NCI-H1436 (cell line): ENCODE measurements at regions not wholly inside any gene's neighbourhood (a gene's known extent, or its start where the extent isn't known, plus 50 kb on each side); places are given as distances from the start of the nearest gene placed in this dataset.
A peak's percentile ranks its signal among the peaks of the same experiment; 100 is the strongest.
"Not testable (repeated sequence)": the region's sequence is repeated elsewhere in the genome, so short reads cannot be mapped to it uniquely, and the experiment has no call there.

Experiments
- DNase-seq: peaks from one replicate; lab custom pipeline; 2025; lab: John Stamatoyannopoulos, UW

- no peak for DNase-seq
Measured at GRCh38 chr9:38255599-38255998, 136.9 kb upstream of the ALDH1B1 start.

- DNase-seq: no peak
Measured at GRCh38 chr9:38254756-38255155, 137.7 kb upstream of the ALDH1B1 start.

- DNase-seq: no peak
Measured at GRCh38 chr9:38254151-38254550, 138.4 kb upstream of the ALDH1B1 start.

DNA sequence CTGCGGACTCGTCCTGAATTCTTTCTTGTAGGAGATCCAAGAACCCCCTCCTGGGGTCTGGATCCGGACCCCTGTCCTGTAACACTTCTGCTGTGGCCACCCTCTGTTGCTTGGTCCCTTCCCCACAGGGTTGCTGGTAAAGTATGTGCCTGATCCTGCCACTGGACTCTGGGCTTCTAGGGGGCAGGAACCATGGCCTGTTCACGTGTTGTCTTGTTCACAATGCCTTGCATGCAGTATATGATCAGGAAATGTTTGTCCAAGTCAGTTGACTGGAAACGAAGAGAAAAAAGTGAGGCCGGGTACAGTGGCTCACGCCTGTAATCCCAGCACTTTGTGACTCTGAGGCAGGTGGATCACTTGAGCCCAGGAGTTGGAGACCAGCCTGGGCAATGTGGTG, 139.3 kb upstream of the ALDH1B1 start:
- DNase-seq: no peak

GRCh38 chr9:38251036-38251860, 141.3 kb upstream of the ALDH1B1 start:
- DNase-seq: no peak

DNA sequence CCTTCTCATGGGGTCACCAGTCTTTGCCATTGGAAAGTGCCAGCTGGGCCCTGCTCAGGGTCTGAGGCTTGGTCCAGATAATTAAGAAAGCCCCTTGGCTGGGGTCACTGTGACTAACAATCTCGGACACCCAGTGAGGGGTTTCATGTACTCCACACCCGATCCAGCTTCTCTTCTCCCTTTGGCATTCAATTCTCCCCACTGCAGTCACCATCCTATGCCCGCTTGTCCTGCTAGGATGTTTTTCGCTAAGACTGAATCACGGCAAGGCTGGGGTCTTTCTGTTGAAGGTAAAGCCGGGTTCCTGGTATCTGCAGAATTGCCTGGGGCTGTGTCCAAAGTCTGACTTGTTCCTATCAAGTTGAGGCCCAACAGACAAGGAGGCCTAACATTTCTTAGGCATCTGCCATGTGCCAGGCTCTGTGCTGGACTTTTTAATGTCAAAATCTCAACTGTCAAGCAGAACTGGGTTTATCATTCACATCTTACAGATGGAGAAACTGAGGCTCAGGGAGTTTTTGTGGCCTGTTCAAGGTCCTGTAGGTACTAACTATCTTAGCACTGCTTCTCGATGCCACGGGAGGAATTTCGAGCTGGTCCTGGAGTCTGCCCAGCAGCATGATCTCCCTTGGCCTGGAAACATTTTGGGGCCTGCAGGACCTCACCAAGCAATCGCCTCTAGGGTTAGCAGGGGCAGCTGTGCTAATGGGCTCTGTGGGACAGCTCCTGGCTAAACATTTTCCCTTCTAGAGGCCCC, 142.0 kb upstream of the ALDH1B1 start:
- DNase-seq: no peak

GRCh38 chr9:38249587-38250210, 142.8 kb upstream of the ALDH1B1 start:
- DNase-seq: no peak

- no peak for DNase-seq
Measured at GRCh38 chr9:38249049-38249448, 143.5 kb upstream of the ALDH1B1 start.

DNA sequence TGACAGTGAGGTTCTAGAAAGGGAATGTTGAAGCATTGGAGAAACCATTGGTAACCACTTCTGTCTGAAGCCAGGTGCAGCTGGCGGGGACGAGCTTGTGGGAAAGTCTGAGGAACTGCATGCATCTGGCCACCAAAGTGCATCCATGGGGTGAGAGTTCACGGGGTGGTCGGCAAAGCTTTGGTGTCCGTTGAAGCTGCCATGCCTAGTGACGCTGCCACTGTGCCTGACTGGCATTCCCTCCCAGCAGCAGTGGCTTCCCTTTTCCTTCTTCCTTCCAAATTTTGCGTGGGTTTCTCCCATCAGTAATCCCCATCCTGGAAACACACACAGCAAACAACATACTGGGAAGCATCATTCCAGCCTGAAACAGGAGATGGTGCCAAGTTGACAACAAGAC, 145.7 kb upstream of the ALDH1B1 start:
- DNase-seq: no peak

DNA sequence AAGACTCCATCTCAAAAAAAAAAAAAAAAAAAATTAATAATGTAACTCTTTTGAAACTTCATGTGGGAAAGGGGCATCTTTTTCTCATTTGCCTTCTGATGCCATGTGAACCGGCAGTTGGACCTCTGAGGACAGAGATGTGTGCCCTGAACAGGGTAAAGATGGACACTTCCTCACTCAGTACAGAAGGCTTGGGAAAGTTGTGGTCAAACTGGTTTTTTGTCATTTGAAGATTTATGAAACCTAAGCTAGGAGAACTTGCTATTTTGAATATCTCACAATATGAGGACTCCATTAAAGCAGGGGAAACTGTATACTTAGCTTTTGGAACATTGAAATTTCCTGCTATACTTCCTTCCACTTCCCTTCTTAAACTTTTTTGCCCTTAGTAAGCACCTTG, 147.5 kb upstream of the ALDH1B1 start:
- no peak for DNase-seq

DNA sequence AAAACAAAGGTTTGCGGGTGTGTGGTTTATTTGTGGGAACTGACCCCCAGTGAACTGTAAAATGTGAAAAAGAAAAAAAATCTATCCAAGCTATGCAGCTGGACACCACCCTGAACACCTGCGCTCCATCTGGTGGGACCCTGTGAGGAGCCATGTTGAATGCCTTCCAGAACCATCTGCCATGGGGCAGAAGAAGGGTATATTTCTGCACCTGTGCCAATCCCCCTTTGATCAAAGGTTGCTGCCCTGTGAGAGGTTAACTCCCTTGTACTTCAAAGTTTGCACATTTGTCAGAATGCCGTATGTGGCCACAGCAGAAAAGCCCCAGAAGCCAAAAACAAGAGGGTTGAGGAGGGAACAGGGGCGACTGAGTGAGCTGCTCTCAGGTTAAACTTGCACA, 148.5 kb upstream of the ALDH1B1 start:
- DNase-seq: no peak

- not testable (repeated sequence) for DNase-seq
Measured at GRCh38 chr9:38242151-38242550, 150.4 kb upstream of the ALDH1B1 start.

DNA sequence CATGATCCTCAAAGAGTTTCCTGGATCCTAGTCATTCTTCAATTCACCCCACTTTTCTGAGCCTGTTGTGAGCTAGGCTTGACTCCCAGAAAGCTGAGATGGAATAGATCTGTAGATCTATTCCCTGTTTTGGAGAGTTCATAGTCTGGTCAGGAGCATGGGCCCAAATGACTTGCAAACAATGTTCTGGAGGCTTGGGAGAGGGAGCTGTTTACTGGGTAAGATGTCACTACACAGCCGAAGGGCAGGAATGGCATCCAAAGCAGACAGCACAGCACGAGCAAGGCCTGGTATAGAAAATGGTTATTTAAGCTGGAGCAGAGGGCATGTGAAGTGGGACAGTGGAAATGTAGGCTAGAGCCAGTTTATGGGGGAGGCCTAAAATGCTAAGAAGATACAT, 152.5 kb upstream of the ALDH1B1 start:
- no peak for DNase-seq

GRCh38 chr9:38235244-38235643, 157.3 kb upstream of the ALDH1B1 start:
- DNase-seq: no peak

- DNase-seq: no peak
Measured at GRCh38 chr9:38234479-38235170, 157.9 kb upstream of the ALDH1B1 start.

DNA sequence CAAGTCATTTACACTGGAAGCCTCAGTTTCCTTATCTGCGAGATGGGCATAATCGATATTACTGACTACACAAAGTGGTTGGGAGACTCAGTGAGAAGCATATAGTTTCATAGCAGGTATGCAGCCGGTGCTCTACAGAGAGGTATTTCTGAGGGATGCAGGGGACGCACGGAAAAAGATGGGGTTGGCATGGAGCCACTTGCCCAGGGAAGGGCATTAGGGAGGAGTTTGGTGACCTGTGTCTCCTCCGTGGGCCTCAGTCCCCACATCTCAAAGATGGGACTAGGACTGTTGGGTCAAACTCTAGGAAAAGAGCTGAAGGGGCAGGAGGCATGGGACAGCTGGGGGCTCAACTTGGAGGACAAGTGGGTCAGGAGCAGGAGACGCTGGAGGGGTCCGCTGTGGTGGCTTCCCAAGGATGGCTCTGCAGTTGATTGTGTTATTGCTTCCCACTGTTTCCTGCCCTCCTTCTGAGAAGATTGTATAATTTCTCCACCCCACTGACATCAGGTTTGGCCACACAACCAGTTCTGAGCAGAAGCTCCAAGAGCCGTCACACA, 158.6 kb upstream of the ALDH1B1 start:
- DNase-seq: no peak

GRCh38 chr9:38233343-38233742, 159.2 kb upstream of the ALDH1B1 start:
- no peak for DNase-seq

DNA sequence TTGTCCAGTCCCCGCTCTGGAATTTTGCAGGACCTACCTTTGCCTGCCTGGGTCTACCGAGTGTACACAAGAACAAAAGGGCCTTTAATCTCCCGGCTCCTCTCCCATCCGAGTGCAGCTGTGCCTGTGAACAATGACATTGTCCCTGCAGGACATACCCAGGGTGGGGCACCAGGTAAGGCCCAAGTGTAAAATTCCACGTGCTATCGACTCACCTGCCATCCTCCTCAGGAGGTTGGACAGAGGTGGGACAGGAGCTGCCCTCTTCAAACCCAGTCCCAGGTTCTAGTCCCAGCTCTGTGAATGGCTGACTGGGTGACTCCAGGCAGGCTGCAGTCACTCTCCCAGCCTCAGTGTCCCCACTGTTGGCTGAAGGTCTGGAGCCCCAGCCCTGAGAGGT, 159.6 kb upstream of the ALDH1B1 start:
- no peak for DNase-seq

- DNase-seq: no peak
Measured at GRCh38 chr9:38229504-38230155, 160.6 kb upstream of the SHB start.

DNA sequence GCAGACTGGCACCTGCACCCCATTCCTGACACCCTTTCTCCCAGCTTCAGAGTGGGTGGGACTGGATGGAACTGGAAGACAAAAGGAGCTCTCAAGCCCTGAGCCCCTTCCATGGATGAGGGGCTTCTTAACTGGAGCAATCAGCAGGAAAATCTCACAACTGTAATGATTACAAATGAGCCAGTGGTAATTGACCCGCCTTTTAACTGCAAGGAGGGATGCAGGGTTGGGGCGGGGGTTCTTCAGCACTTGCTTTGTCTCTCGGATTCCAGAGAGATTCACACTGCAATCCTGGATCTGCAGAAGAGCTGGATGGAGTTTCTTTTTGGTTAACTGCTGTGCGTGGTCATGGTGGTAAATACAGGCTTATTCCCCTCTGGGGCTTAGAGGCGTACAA, 160.1 kb upstream of the SHB start:
- no peak for DNase-seq

DNA sequence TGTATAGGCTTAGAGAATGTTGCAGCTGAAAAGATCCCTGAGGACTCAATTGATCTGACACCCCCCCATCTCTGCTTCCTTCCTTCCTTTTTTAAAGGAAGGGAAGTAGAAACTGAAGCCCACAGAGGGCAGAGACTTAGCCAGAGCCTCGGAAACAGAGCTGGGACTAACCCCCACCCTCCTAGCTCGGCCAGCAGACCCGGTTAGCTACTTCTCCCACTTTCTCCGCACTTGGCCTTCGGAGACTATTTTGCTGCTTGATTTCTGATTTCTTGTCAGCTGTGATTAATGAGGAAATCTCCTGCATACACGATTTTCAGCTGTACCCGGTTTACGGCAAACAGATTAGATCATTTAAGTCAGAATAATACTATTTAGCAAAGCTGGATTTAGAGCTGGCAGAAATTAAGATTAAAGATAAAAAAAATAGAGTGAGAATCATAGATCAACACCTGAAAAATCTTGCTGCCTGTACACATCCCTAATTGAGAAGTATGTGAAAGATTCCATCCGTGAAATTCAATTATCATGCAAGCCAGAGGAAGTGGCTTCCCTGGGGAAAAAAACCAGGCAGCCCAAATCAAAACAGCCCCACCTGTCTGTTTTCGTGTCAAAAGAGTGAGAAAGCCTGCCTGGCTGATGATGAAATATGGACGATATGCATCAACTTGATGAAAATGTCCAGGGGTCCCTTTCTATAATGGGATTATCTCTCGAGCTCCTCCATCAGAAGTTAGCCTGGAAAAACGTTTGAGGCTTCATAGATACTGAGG, 159.5 kb upstream of the SHB start:
- DNase-seq: peak; percentile 18
